GM12878 (cell line): ENCODE measurements at regions not wholly inside any gene's neighbourhood (a gene's known extent, or its start where the extent isn't known, plus 50 kb on each side); places are given as distances from the start of the nearest gene placed in this dataset.

Experiments used
- ATAC-seq: fragments of 200-7000 bp; cut with Tn5 transposase; 3 replicates; pipeline ENCODE4 v1.9.1; 2020; ENCODE audit warnings: mild to moderate bottlenecking, moderate library complexity
- BruUV-seq: library from RNA; stranded (reverse); fragments of 400-500 nt; replicated peaks from 2 replicates; lab custom pipeline; 2021; lab: Mats Ljungman, UMichigan
- CTCF ChIA-PET: fragments of 300-600 bp; sonication (Branson Sonifier 250); formaldehyde crosslinking; extraction: SDS; loops from one replicate; lab custom pipeline; 2021; ENCODE audit warnings: inconsistent platforms; lab: Yijun Ruan, JAX
- POLR2A ChIA-PET: fragments of 350-600 bp; formaldehyde crosslinking; extraction: SDS; loops from one replicate; lab custom pipeline; 2021; ENCODE audit warnings: inconsistent platforms; lab: Charles Lee
- RAD21 ChIA-PET: fragments of 300-600 bp; sonication (Branson Sonifier 250); formaldehyde crosslinking; loops from one replicate; lab custom pipeline; 2023; ENCODE audit warnings: antibody characterized with exemption; ENCODE audit not compliant: unreplicated experiment; lab: Charles Lee
- SMC1A ChIA-PET: fragments of 300-600 bp; sonication (Branson Sonifier 250); formaldehyde crosslinking; loops from one replicate; lab custom pipeline; 2023; ENCODE audit not compliant: unreplicated experiment, uncharacterized antibody; lab: Charles Lee
- DNase-seq: peaks from one replicate; pipeline ENCODE4 v3.0.0-alpha.2; 2011; ENCODE audit warnings: low read depth, low spot score
- FAIRE-seq: peaks from 3 replicates; lab custom pipeline; 2011; peaks lifted over from hg19 to GRCh38; lab: Jason Lieb, UNC
- H2AFZ ChIP-seq: 2 replicates; pipeline ENCODE4 v1.6.0; 2011; ENCODE audit warnings: low read depth, low read length, control low read depth; ENCODE audit not compliant: control insufficient read depth
- H3K27ac ChIP-seq: 2 replicates; pipeline ENCODE4 v1.5.1; 2011; ENCODE audit warnings: control low read depth; ENCODE audit not compliant: control insufficient read depth, insufficient read depth
- H3K27me3 ChIP-seq, 2 experiments: replicated peaks in 1 of 2; 2 replicates each; pipeline versions ENCODE4 v1.6.0 to v1.6.1; 2011; ENCODE audit warnings: low read length in 1 of 2; ENCODE audit not compliant: control insufficient read depth in 2 of 2, insufficient read depth in 2 of 2
- H3K36me3 ChIP-seq, 2 experiments: 2 replicates each; pipeline ENCODE4 v1.5.1; 2011; ENCODE audit warnings: low read length in 1 of 2; ENCODE audit not compliant: control insufficient read depth in 2 of 2, insufficient read depth in 2 of 2
- H3K4me1 ChIP-seq: 2 replicates; pipeline ENCODE4 v1.6.1; 2011; ENCODE audit warnings: mild to moderate bottlenecking, low read length, moderate library complexity, mixed read lengths; ENCODE audit not compliant: control insufficient read depth, insufficient read depth
- H3K4me2 ChIP-seq: 2 replicates; pipeline ENCODE4 v1.6.0; 2011; ENCODE audit warnings: control low read depth; ENCODE audit not compliant: control insufficient read depth, insufficient read depth
- H3K4me3 ChIP-seq: fragments of 200-600 bp; sonication (generic); 2 replicates; pipeline ENCODE4 v1.5.1; 2016
- H3K79me2 ChIP-seq: 2 replicates; pipeline ENCODE4 v1.6.0; 2011; ENCODE audit warnings: low read length; ENCODE audit not compliant: control insufficient read depth, insufficient read depth
- H3K9ac ChIP-seq: 2 replicates; pipeline ENCODE4 v1.8.0; 2011; ENCODE audit warnings: low read length, control low read depth, mixed read lengths; ENCODE audit not compliant: control insufficient read depth, insufficient read depth
- H3K9me3 ChIP-seq: replicated peaks from 3 replicates; pipeline ENCODE4 v1.5.1; 2011; ENCODE audit warnings: mild to moderate bottlenecking, low read length; ENCODE audit not compliant: control insufficient read depth, insufficient read depth
- H4K20me1 ChIP-seq: 2 replicates; pipeline ENCODE4 v1.6.0; 2011; ENCODE audit not compliant: control insufficient read depth, insufficient read depth
- BHLHE40 ChIP-seq, 2 experiments: fragments of 450-650 bp in 1 of 2; IDR thresholded peaks; 2 replicates each; pipeline ENCODE4 v1.6.1; 2011 to 2017; ENCODE audit warnings: low read depth in 2 of 2, borderline replicate concordance in 1 of 2, improper control_type of control experiment in 1 of 2, low read length in 1 of 2, mild to moderate bottlenecking in 1 of 2
- EED ChIP-seq: sonication (generic); IDR thresholded peaks from 2 replicates; pipeline ENCODE4 v1.6.1; 2016; ENCODE audit warnings: antibody characterized with exemption, low read depth
- FOXK2 ChIP-seq: fragments of 450-650 bp; IDR thresholded peaks from 2 replicates; pipeline ENCODE4 v1.6.1; 2017; ENCODE audit warnings: mild to moderate bottlenecking, moderate library complexity
- IRF5 ChIP-seq: fragments of 450-650 bp; IDR thresholded peaks from 2 replicates; pipeline ENCODE4 v1.6.1; 2017; ENCODE audit warnings: borderline replicate concordance
- KLF5 ChIP-seq: fragments of 450-650 bp; IDR thresholded peaks from 2 replicates; pipeline ENCODE4 v1.6.1; 2014; ENCODE audit warnings: mild to moderate bottlenecking; ENCODE audit not compliant: partially characterized antibody
- MAX ChIP-seq: IDR thresholded peaks from 2 replicates; pipeline ENCODE4 v1.6.1; 2012; ENCODE audit warnings: low read depth, low read length, improper control_type of control experiment
- NR2C2 ChIP-seq: IDR thresholded peaks from 2 replicates; pipeline ENCODE4 v1.6.1; 2011; ENCODE audit warnings: borderline replicate concordance, low read depth; ENCODE audit not compliant: control insufficient read depth, insufficient read length
- RB1 ChIP-seq: fragments of 450-650 bp; formaldehyde crosslinking; IDR thresholded peaks from 2 replicates; pipeline ENCODE4 v1.6.1; 2017; ENCODE audit warnings: mild to moderate bottlenecking, borderline replicate concordance
- RFX5 ChIP-seq: IDR thresholded peaks from 2 replicates; pipeline ENCODE4 v1.6.1; 2011; ENCODE audit warnings: low read depth, low read length, improper control_type of control experiment
- SMAD5 ChIP-seq: IDR thresholded peaks from 2 replicates; pipeline ENCODE4 v1.6.1; 2016; ENCODE audit warnings: antibody characterized with exemption, low read depth
- STAT1 ChIP-seq: fragments of 450-650 bp; conservative IDR thresholded peaks from 2 replicates; pipeline ENCODE4 v1.6.1; 2014; ENCODE audit warnings: antibody characterized with exemption, mild to moderate bottlenecking
- ZBTB40 ChIP-seq: fragments of 450-650 bp; IDR thresholded peaks from 2 replicates; pipeline ENCODE4 v1.6.1; 2016; ENCODE audit warnings: mild to moderate bottlenecking, moderate library complexity, borderline replicate concordance
- WGBS: methylation state at CpG from one replicate; pipeline ENCODE4 v1.1.6; 2016; ENCODE audit warnings: low lambda C conversion rate; ENCODE audit not compliant: insufficient replicate concordance, insufficient coverage; ENCODE audit errors: missing lambda C conversion rate; 5-methylcytosine and 5-hydroxymethylcytosine counted together
- in situ Hi-C: fragments of 300-500 bp; cut with MboI; formaldehyde crosslinking; loops from 9 replicates; pipeline ENCODE4 v1.14.3; 2018; ENCODE audit warnings: mixed read lengths
- intact Hi-C: fragments of 100-400 bp; cut with micrococcal nuclease; formaldehyde crosslinking; loops from one replicate; pipeline ENCODE4 v1.14.2; 2022; ENCODE audit not compliant: unreplicated experiment

GRCh38 chr10:62597226-62597625 is 207.3 kb upstream of the ADO start:
- no peak for TF ChIP-seq NR2C2
- no peak for TF ChIP-seq EED
- TF ChIP-seq RFX5: no peak
- no peak for TF ChIP-seq SMAD5
- TF ChIP-seq FOXK2: no peak
- no peak for TF ChIP-seq BHLHE40 (IDR thresholded peaks at IDR 0.05; ENCODE audit: borderline replicate concordance in 1 of 2, low read depth in 2 of 2, low read length in 1 of 2)
- no peak for TF ChIP-seq STAT1
- TF ChIP-seq KLF5: no peak
- TF ChIP-seq RB1: no peak
- TF ChIP-seq MAX: no peak
- TF ChIP-seq ZBTB40: no peak
- TF ChIP-seq IRF5: no peak
- ChIA-PET RAD21 (interaction anchor here (0.9 to 4.9 kb wide), 6 partner anchors 10 to 570 kb away, joined by 3 to 55 read pairs (median 20); partner anchors contain the start of gene EGR2), SMC1A (interaction anchor here (0.6 to 4.9 kb wide), 11 partner anchors 14 to 1123 kb away, joined by 3 to 46 read pairs (median 7); no protein-coding TSS in a partner anchor), POLR2A (no interaction called here), CTCF (interaction anchor here (0.7 to 5.0 kb wide), 7 partner anchors 13 to 487 kb away, joined by 3 to 35 read pairs (median 4); no protein-coding TSS in a partner anchor)
- no peak overlapping the region for H3K4me2 ChIP-seq
- no peaks in the 10 kb centered on the region for H3K79me2 ChIP-seq
- no peaks in the 10 kb centered on the region for H3K36me3 ChIP-seq
- BruUV-seq: no TSS peak
- ATAC-seq (no peak), FAIRE-seq (no peak), DNase-seq (no peak)
- no peak overlapping the region for H2AFZ ChIP-seq
- intact Hi-C loops: loop anchor here (10.0 kb wide), 1 partner anchor 1128 kb away; no protein-coding TSS in a partner anchor
- H3K27me3 ChIP-seq: no peaks in the 10 kb centered on the region
- H3K9me3 ChIP-seq: no peaks in the 10 kb centered on the region; the same call in 2 of the 3 replicates
- H3K4me1 ChIP-seq: peaks cover 7% of the 10 kb centered on the region
- no peak overlapping the region for H3K27ac ChIP-seq
- no peaks in the 10 kb centered on the region for H4K20me1 ChIP-seq
- 95% methylated on average over 3 of the region's 3 CpGs for WGBS
- no peak overlapping the region for H3K4me3 ChIP-seq
- no peak overlapping the region for H3K9ac ChIP-seq
- in situ Hi-C loops: loop anchor here (5.0 to 25.0 kb wide), 3 partner anchors 490 to 1115 kb away; no protein-coding TSS in a partner anchor
